ENCODE measurements at regions not wholly inside any gene's neighbourhood (a gene's known extent, or its start where the extent isn't known, plus 50 kb on each side); places are given as distances from the start of the nearest gene placed in this dataset.
A peak's percentile ranks its signal among the peaks of the same experiment; 100 is the strongest.

DNA sequence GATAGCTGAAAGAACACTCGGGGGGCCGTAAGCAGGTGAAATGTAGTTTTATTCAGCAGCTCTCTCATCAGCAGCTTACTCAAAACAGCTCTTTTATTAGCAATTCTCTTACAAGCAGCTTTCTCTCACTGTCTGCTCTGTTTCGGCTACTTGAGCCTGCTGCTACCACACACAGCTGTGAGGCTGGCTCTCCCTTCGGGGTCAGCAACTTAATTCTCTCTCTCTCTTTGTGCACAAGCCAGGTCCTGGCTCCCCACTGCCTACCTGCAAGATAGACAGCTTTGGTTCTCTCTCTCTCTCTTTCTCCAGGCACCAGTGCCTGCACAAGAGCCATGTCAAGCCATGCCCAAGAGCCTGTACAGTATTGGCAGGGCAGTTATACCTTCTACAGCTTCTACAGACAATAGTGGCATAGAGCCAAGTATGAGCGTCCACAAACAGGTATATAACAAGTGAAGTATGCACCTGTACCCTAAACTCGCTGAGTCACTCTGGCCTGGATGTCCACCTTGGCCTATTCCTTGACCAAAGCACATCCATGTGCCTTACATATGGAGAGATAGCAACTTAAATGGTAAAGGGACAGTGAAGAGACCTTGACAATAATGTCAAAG is 110.8 kb downstream of the MTNR1B start:
- no peak for DNase-seq

DNA sequence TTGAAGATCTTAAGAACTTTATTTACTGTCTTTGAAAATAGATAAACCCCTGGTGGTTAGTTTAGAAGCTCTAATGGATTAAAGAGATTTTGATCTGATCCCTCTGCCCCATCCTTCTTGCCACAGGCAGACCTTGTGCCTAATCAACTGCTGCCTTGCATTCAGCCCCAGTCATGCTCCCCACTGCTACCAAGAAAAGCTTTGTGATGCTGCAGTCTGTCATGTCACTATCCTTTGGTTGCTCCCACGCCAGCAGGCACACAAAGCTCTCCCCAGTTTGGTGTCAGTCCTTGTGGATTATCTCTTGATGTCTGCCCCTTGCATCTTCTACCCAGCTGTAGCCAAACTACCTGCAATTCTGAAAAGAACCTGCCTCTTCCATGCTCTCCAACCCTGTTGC is 112.2 kb downstream of the MTNR1B start:
- DNase-seq = no peak

- no peak for DNase-seq
Observed at GRCh38 chr11:93082900-93083299, 113.4 kb downstream of the MTNR1B start.

- no peak for DNase-seq
Observed at GRCh38 chr11:93084727-93085505, 112.9 kb downstream of the SLC36A4 start.

DNA sequence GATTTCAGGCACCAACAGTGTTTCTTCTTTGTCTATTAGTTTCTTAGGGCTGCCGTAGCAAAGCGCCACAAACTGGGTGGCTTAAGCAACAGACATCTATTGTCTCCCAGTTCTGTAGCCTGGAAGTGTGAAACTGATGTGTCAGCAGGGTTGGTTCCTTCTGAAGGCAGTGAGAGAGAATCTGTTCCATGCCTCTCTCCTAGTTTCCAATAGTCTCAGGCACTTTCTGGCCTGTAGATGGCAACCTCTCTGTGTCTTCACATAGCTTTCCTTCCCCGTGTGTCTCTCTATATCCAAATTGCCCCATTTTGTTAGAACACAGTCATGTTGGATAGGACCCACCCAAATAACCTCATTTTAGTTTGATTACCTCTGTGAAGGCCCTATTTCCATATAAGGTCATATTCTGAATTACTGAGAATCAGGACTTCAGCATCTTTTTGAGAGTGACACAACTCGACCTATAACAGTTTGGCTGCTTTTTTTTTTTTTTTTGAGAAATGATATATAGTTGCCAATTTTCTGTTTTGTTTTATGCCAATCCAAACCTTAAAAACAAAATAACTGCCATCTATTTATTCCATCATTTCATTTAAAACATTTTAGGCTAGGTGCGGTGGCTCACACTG is 108.2 kb downstream of the SLC36A4 start:
- DNase-seq = peak; percentile 14
